Adipocyte (in vitro differentiated cells): ENCODE measurements at regions not wholly inside any gene's neighbourhood (a gene's known extent, or its start where the extent isn't known, plus 50 kb on each side); places are given as distances from the start of the nearest gene placed in this dataset.
A peak's percentile ranks its signal among the peaks of the same experiment; 100 is the strongest.

ENCODE experiments used
- DNase-seq: peaks from one replicate; pipeline ENCODE4 v3.0.0-alpha.2; 2015; ENCODE audit warnings: low read depth
- H3K27me3 ChIP-seq: replicated peaks from 2 replicates; pipeline ENCODE4 v1.7.0; 2013; ENCODE audit warnings: mild to moderate bottlenecking, low read length, moderate library complexity; ENCODE audit not compliant: control insufficient read depth, insufficient read depth
- H3K36me3 ChIP-seq: 2 replicates; pipeline ENCODE4 v1.7.0; 2013; ENCODE audit warnings: low read length, mild to moderate bottlenecking, moderate library complexity; ENCODE audit not compliant: control insufficient read depth, insufficient read depth, severe bottlenecking
- H3K4me1 ChIP-seq: 2 replicates; pipeline ENCODE4 v1.7.0; 2013; ENCODE audit warnings: mild to moderate bottlenecking, low read length, moderate library complexity; ENCODE audit not compliant: control insufficient read depth, insufficient read depth
- H3K4me3 ChIP-seq: 2 replicates; pipeline ENCODE4 v1.7.0; 2013; ENCODE audit warnings: mild to moderate bottlenecking, low read length, moderate library complexity
- H3K9ac ChIP-seq: 2 replicates; pipeline ENCODE4 v1.7.0; 2013; ENCODE audit warnings: mild to moderate bottlenecking, low read length, moderate library complexity
- H3K9me3 ChIP-seq: 2 replicates; pipeline ENCODE4 v1.7.0; 2013; ENCODE audit warnings: mild to moderate bottlenecking, low read length, moderate library complexity; ENCODE audit not compliant: control insufficient read depth

DNA sequence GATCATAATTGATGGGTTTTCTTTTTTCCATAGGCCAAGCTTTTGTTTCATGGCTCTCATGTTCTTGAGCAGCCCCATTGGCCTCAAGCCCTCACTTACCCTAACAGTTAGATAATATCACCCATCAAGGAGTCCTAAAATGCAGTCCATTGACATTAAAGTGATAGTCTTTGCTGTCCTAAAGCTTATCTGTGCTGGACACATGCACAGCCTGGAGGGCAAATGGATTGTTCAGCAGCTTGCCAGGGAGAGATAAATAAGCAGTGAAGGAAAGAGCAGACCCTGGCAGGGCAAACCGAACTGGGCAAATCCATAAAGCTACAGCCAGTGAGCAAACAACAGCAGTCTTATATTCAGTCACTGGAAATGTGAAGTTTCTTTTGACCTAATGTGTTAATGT lies 199.6 kb upstream of the MID1 start:
- Histone ChIP-seq H3K9me3 (no peaks in the 10 kb centered on the region), H3K9ac (no peak overlapping the region), H3K36me3 (no peaks in the 10 kb centered on the region), H3K4me1 (peaks cover 10% of the 10 kb centered on the region), H3K27me3 (peaks cover 3% of the 10 kb centered on the region), H3K4me3 (no peak overlapping the region)
- DNase-seq, result no peak

DNA sequence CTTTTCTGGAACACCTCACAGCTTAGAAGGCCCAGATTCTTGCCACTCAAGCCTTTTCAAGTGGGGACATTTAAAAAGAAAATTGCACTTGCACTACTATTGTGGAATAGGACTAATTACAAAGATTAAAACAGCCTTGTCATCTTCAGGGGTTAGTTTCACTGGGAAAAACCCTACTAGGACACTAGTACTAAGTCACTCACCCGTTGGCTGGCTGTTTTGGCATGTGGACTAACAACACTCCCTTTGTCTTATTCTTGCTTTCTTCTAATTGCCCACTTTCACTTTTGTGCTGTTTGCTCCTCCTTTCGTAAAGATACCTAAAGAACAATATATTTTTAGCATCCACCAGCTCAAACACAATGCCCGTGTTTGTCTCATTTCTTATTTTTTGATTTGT lies 200.9 kb upstream of the MID1 start:
- no peak for DNase-seq
- no peaks in the 10 kb centered on the region for H3K36me3 ChIP-seq

DNA sequence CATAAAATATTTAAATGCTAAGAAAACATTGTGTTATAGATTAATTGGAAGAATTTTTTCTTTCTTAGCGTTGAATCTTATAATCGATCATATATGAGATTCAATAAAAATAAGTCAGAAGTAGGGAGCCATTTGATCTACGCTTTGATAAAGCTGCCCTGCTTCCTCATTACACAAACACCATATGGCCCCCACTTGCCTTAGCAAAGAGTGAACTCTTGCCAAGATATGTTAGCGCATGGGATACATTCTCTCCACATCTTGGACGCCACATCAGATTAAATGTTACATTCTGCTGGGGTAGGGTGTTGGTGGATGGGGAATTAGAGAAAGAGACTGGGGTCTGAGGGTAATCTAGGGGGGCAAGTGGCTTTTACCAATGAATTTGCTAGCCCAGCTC lies 207.7 kb upstream of the MID1 start:
- no peaks in the 10 kb centered on the region for H3K9me3 ChIP-seq
- no peaks in the 10 kb centered on the region for H3K36me3 ChIP-seq
- H3K27me3 ChIP-seq, result no peaks in the 10 kb centered on the region
- H3K4me3 ChIP-seq, result no peak overlapping the region
- no peak for DNase-seq
- peaks cover 22% of the 10 kb centered on the region for H3K4me1 ChIP-seq
- no peak overlapping the region for H3K9ac ChIP-seq

More for the DNA sequence above, 200.9 kb upstream of the MID1 start:
- H3K4me3 ChIP-seq, result no peak overlapping the region
- H3K27me3 ChIP-seq, result peaks cover 3% of the 10 kb centered on the region
- H3K4me1 ChIP-seq, result peaks cover 10% of the 10 kb centered on the region
- no peaks in the 10 kb centered on the region for H3K9me3 ChIP-seq
- H3K9ac ChIP-seq, result no peak overlapping the region

DNA sequence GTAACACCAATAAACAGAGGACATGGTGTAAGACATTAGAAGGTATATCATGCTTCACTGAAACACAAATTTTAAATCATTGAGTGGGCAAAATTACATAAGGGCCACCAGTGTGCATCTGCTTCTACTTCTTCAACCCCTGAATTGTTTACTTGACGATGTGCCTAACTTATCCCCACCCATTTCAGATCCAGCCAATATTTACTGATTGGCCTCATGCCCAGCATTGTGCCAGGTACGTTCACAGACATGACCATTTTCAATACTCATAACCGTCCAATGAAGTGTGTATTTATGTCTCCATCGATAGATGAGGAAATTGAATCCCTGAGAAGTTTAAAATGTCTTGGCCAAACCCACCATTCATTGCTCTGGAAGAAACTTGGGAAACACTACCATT lies 208.3 kb upstream of the MID1 start:
- no peaks in the 10 kb centered on the region for H3K36me3 ChIP-seq
- H3K9ac ChIP-seq, result no peak overlapping the region
- H3K27me3 ChIP-seq, result no peaks in the 10 kb centered on the region

DNA sequence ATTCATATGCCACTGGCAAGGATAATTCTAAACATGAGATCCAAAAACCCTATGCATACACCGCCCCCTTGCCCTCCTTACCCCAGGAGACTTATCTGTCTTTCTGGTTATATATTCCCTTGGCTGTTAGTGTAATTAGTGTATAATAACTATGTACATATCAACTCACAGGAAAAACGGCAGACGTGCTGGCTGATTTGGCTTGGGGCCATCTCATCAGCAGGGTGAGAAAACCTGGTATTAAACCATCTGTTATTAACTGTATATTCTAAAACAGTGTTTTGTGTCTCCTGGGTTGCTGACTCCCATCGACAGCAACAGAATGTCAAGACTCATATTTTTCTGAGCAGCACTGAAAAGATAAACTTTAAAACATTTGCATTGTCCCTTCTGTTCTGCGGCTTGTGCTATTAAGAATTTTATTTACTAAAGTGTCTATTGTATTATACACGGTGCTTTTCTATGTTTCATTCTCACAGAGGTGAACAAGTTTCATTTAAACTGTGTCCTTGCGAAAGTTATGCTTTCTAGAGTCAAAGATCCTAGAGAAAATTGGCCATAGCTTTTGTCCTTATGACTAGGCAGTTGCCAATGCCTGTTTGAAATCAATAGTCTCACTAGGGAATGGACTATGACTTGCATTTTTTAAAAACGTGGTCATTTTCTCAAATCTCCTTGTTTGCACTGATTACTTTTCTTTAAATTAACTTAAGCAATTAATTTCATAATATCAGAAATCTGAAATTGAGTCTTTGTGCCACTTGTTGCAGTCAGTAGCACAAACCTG lies 211.5 kb upstream of the MID1 start:
- H3K36me3 ChIP-seq, result no peaks in the 10 kb centered on the region
- H3K4me3 ChIP-seq, result peak overlapping the region; percentile 83
- H3K9ac ChIP-seq, result peak overlapping the region; percentile 79
- no peaks in the 10 kb centered on the region for H3K9me3 ChIP-seq
- H3K27me3 ChIP-seq, result no peaks in the 10 kb centered on the region
- DNase-seq, result no peak
- peaks cover 22% of the 10 kb centered on the region for H3K4me1 ChIP-seq

More for the DNA sequence above, 208.3 kb upstream of the MID1 start:
- no peaks in the 10 kb centered on the region for H3K9me3 ChIP-seq
- H3K4me3 ChIP-seq, result no peak overlapping the region
- DNase-seq, result no peak
- peaks cover 22% of the 10 kb centered on the region for H3K4me1 ChIP-seq

DNA sequence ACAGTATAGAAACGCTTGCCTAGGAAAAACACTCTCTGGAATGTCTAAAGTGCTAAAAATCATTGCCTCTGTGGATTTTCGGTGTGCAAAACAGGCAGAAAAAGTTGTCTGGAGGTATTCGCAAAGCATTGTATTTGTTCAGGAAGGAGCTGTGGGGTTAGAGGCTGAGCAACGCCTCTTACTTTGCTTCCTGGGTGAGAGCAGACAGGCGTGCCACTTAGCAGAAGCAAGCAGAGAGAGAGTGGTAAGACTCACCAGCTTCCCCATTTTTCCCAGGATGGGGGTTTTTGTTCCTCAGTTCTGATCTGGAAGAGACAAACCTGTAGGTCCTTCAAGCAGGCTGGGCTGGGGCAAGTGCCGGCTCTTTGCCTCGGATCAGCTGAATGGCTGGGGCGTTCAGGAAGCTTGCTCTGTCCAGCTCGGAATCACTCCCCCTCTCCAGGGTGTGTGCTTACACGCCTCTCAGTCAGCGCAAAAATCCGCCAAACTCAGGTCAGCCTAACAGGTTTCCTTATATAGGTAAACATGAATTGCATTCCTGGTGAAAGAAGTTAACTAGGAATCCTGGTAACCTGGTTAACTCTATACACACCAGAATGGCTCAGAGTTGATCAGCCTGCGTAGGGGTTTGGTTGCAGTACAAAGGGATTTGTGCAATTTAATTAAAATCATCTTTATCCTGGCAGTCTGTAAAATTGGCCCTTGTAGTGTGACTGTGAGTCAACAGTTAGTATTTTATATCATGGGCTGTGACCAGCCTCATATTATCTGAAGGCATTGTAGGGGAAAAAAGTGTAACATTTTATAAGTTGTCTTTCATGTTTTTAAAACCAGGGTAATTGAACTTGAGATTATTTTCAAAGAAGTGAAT lies 213.1 kb upstream of the MID1 start:
- peaks cover 22% of the 10 kb centered on the region for H3K4me1 ChIP-seq
- no peaks in the 10 kb centered on the region for H3K9me3 ChIP-seq
- DNase-seq, result peak; percentile 29
- H3K4me3 ChIP-seq, result peak overlapping the region; percentile 83
- no peaks in the 10 kb centered on the region for H3K36me3 ChIP-seq
- peak overlapping the region; percentile 79 for H3K9ac ChIP-seq
- H3K27me3 ChIP-seq, result no peaks in the 10 kb centered on the region

DNA sequence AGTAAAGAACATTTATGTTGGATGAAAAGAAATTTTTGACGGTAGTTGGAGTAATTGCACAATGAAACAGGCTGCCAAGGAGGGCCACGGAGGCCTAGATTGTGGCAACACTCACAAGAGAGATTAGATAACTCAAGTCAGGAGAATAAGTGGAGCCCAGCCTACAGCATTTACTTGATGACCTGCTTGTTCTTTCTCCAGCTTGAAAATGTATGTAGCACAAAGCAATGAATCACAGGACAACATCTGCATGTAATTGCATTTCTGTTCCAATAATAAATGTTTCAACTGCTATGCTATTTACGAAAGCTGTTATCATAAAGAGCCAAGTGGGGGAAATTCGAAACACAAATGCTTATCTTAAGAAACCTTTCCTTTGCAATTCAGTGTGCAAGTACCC lies 221.2 kb upstream of the MID1 start:
- Histone ChIP-seq H3K9me3 (no peaks in the 10 kb centered on the region), H3K4me3 (no peak overlapping the region), H3K4me1 (no peaks in the 10 kb centered on the region), H3K36me3 (no peaks in the 10 kb centered on the region), H3K9ac (no peak overlapping the region), H3K27me3 (no peaks in the 10 kb centered on the region)
- DNase-seq, result peak; percentile 52

DNA sequence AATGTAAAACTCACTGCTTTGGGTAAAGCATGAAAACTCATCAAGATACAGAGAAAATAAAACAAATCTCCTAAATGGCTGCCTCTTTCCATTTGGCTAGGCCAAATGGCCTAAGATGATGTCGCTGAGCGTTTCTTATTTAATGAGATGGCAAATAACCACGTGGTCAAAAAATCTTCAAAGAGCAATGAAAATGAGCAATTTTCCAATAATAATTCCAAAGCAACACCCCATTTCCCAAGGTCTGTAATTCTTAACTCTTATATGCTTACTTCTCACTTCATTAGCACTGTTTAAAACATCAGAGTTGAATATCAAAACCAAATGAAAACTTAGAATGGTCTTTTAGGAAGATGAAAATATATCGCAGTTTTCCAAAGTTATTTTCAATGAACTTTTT lies 222.3 kb upstream of the MID1 start:
- Histone ChIP-seq H3K36me3 (no peaks in the 10 kb centered on the region), H3K27me3 (no peaks in the 10 kb centered on the region), H3K9me3 (no peaks in the 10 kb centered on the region), H3K4me3 (no peak overlapping the region), H3K9ac (no peak overlapping the region), H3K4me1 (no peaks in the 10 kb centered on the region)
- DNase-seq, result no peak

DNA sequence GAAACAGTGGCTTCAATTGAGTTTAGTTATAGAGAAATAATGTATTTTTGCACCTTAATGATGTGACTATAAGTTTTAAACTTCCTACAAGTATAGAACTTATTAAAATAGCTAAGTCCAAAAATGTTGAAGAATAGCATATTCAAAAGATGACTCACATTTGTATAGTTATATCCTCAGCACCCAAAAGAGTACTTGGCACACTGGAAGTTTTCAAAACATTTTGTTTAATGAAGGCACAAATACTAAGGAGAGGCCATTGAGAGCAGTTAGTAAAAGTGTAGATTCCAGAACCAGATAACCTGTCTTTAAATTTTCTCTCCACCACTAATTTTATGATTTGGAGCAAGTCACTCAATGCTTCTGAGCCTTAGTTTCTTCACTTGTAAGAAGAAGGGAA lies 226.9 kb upstream of the MID1 start:
- no peaks in the 10 kb centered on the region for H3K36me3 ChIP-seq
- H3K4me1 ChIP-seq, result no peaks in the 10 kb centered on the region
- H3K27me3 ChIP-seq, result no peaks in the 10 kb centered on the region
- H3K9me3 ChIP-seq, result no peaks in the 10 kb centered on the region
- H3K9ac ChIP-seq, result no peak overlapping the region
- no peak overlapping the region for H3K4me3 ChIP-seq
- DNase-seq, result peak; percentile 29

DNA sequence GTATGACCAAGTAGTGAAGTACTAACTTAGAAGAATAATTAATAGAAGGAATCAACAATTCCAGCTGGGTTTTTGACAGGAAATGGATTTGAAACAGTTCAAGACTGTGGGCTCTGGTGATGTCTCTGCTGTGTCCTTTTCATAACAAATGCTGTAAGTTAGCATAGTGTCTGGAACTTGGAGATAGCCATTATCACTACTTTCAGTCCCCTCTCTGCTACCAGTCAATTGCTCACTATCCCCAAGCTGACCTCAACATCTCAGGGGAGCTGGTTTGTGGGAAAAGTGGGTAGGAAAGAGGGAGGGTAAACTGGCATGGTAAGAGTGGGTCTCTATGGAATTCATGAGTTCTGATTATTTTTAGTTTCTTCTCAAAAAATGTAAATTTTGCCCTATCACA lies 231.4 kb upstream of the MID1 start:
- Histone ChIP-seq H3K4me3 (no peak overlapping the region), H3K36me3 (no peaks in the 10 kb centered on the region), H3K27me3 (no peaks in the 10 kb centered on the region), H3K9ac (no peak overlapping the region), H3K9me3 (no peaks in the 10 kb centered on the region), H3K4me1 (no peaks in the 10 kb centered on the region)
- no peak for DNase-seq

DNA sequence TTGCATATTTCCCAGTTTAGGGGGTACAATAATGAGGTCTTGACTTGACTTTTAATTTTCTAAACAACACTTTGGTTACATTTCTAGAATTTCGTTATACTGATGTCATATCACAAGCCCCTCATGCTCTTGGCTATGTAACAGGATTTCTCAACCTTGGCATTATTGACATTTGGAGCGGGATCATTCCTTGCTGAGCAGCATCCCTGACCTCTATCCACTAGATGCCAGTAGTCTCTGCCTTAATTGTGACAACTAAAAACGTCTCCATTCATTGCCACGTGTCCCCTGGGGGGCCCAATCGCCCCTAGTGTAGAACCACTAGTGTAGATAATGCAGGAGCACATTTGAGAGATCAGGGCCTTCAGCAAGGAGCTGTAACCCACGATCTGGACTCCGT lies 234.2 kb upstream of the MID1 start:
- no peak for DNase-seq
- H3K9me3 ChIP-seq, result no peaks in the 10 kb centered on the region

More for the DNA sequence above, 234.2 kb upstream of the MID1 start:
- no peak overlapping the region for H3K9ac ChIP-seq
- no peak overlapping the region for H3K4me3 ChIP-seq
- no peaks in the 10 kb centered on the region for H3K36me3 ChIP-seq
- no peaks in the 10 kb centered on the region for H3K27me3 ChIP-seq
- H3K4me1 ChIP-seq, result no peaks in the 10 kb centered on the region
